WI38 (cell line): ENCODE measurements at regions not wholly inside any gene's neighbourhood (a gene's known extent, or its start where the extent isn't known, plus 50 kb on each side); places are given as distances from the start of the nearest gene placed in this dataset.

Source experiments
- H3K4me3 ChIP-seq: 2 replicates; pipeline ENCODE4 v1.5.1; 2011; ENCODE audit warnings: low read depth, mild to moderate bottlenecking, control low read depth, low read length
- CTCF ChIP-seq: IDR thresholded peaks from 2 replicates; pipeline ENCODE4 v1.5.1; 2012; ENCODE audit warnings: low read depth, mild to moderate bottlenecking, control low read depth, low read length

GRCh38 chr4:179486570-179487335 is 2044.5 kb upstream of the AGA start:
- no peak for TF ChIP-seq CTCF

DNA sequence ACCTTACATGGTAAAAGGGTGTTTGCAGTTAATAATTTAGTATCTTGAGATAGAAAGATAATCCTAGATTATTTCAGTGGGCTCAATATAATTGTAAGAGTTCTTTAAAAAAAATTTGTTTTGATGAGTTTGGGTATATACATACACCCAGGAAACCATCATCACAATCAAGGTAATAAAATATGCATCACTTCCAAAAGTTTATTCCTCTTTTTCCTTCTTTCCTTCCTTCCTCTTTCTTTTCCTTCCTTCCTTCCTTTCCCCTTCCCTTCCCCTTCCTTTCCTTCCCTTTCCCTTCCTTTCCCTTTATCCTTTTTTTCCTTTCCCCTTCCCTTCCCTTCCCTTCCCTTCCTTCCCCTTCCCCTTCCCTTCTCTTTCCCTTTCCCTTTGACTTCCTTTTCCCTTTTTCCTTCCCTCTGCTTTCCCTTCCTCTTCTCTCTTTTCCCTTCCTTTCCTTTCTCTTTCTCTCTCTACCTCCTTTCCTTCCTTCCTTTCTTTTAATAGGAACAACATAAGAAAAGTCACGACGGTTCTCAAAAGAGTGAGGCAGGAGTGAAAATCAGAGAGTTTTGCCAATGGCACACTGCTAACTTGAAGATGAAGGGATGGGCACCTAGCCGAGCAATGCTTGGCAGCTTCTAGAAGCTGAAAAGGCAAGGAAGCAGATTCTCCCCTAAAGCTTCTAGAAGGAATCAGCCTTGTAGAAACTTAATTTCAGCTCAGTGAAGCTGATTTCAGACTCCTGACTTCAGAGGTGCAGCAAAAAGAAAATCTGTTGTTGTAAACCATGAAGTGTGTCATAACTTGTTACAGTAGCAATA is 2050.2 kb upstream of the AGA start:
- no peak for TF ChIP-seq CTCF
- H3K4me3 ChIP-seq: no peak overlapping the region

More at GRCh38 chr4:179486570-179487335, 2044.5 kb upstream of the AGA start:
- no peak overlapping the region for H3K4me3 ChIP-seq

DNA sequence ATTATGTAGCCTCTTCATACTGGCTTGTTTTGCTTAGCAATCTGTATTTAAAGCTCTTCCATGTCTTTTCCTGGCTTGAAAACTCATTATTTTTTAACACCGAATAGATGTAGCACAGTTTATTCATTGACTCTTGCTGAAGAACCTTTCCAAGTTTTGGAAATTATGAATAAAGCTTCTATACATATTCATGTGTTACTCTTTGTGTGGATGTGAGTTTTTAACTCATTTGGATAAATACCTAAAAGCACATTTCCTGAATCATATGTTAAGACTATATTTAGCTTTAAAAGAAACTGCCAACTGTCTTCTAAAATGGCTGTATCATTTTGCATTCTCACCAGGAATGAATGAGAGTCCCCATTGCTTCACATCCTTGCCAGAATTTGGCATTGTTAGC is 2061.7 kb upstream of the AGA start:
- H3K4me3 ChIP-seq: no peak overlapping the region
- TF ChIP-seq CTCF: no peak

- no peak for TF ChIP-seq CTCF
- H3K4me3 ChIP-seq: no peak overlapping the region
Observed at GRCh38 chr4:179509489-179509888, 2067.3 kb upstream of the AGA start.

DNA sequence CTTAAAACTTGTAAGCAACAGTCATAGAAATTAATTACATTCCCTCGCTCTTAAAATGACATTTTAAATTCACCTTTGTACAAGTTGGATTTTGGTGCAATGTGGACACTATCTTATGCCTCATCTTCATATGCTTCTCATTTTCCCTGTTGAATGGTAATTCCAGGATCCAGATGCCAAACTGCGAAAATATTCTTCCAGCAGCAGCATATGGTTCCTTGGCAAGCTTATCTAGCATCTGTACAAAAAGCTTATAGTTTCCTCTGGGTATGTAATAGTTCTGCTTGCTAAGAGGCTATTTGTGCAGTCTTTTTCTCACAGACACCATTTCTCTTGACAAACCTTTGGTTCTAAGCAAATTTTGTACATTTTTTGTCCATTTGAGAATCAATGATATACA is 2079.7 kb upstream of the AGA start:
- H3K4me3 ChIP-seq: no peak overlapping the region
- TF ChIP-seq CTCF: no peak

GRCh38 chr4:179530958-179531357 is 2088.7 kb upstream of the AGA start:
- TF ChIP-seq CTCF: no peak

DNA sequence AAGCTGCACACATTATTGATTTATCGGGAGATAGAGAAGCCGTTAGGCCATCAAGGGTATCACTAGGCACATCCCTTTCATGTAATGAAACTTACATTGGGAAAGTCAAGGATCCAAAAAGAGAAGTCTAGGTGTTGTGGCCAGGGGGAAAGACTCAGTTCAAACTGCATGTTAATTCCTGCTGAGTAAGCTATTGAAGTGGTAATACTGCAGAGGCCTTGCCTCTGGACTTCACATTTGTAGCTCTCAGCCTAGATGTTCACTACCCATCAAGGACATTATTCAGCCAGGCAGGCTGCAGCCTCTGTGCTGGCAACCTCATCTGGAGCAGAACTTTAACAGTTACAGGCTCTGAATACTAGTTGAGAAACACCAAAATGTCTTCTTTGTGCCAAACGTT is 2094.5 kb upstream of the AGA start:
- no peak overlapping the region for H3K4me3 ChIP-seq
- no peak for TF ChIP-seq CTCF

More at GRCh38 chr4:179530958-179531357, 2088.7 kb upstream of the AGA start:
- no peak overlapping the region for H3K4me3 ChIP-seq
